Fibroblast of lung (primary cell): ENCODE measurements at regions not wholly inside any gene's neighbourhood (a gene's known extent, or its start where the extent isn't known, plus 50 kb on each side); places are given as distances from the start of the nearest gene placed in this dataset.

ENCODE experiments used
- CTCF ChIP-seq, 2 donors: IDR thresholded peaks in 1 of 2; conservative IDR thresholded peaks in 1 of 2; 1 replicate in 1 of 2; 2 replicates in 1 of 2; pipeline ENCODE4 v1.5.1; 2011 to 2012; ENCODE audit warnings: low read length in 2 of 2, control low read depth in 1 of 2, inconsistent platforms in 1 of 2, low read depth in 1 of 2, mild to moderate bottlenecking in 1 of 2
- EZH2 ChIP-seq: IDR thresholded peaks from 2 replicates; pipeline ENCODE4 v1.5.1; 2012; ENCODE audit warnings: low read length, control low read depth, mild to moderate bottlenecking; ENCODE audit errors: missing control alignments

- no peak for TF ChIP-seq CTCF (conservative IDR thresholded peaks at IDR 0.05 in 1 of 2, IDR thresholded peaks at IDR 0.05 in 1 of 2; ENCODE audit: low read depth in 1 of 2, low read length in 2 of 2)
- no peak for TF ChIP-seq EZH2
Measured at GRCh38 chr9:12903316-12903715, 128.5 kb downstream of the LURAP1L start.
